ENCODE measurements at regions not wholly inside any gene's neighbourhood (a gene's known extent, or its start where the extent isn't known, plus 50 kb on each side); places are given as distances from the start of the nearest gene placed in this dataset.

DNA sequence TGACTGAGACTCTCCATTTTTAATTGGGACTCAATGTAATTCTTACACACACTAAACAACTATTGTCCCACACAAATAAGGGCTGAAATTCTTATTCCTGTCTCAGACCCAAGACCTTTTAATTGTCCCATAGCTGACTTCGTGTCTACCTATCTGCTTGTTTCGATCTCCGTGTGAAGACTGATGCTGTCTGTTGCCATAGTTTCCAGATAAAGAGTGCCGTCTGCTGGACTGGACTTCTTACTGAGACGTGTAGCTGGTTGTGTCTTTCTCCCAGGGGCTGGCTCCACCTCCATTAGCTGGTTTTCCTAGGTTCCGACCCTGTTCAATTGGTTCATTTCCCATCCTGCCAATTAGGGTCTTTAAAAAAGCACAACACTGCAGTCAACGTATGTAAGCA lies 235.3 kb upstream of the PLXNA2 start (continued):
- TF ChIP-seq, protein P1, sequence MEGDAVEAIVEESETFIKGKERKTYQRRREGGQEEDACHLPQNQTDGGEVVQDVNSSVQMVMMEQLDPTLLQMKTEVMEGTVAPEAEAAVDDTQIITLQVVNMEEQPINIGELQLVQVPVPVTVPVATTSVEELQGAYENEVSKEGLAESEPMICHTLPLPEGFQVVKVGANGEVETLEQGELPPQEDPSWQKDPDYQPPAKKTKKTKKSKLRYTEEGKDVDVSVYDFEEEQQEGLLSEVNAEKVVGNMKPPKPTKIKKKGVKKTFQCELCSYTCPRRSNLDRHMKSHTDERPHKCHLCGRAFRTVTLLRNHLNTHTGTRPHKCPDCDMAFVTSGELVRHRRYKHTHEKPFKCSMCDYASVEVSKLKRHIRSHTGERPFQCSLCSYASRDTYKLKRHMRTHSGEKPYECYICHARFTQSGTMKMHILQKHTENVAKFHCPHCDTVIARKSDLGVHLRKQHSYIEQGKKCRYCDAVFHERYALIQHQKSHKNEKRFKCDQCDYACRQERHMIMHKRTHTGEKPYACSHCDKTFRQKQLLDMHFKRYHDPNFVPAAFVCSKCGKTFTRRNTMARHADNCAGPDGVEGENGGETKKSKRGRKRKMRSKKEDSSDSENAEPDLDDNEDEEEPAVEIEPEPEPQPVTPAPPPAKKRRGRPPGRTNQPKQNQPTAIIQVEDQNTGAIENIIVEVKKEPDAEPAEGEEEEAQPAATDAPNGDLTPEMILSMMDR (conservative IDR thresholded peaks at IDR 0.05; ENCODE audit: low read depth in 2 of 2): no peak
- TF ChIP-seq, protein P2, sequence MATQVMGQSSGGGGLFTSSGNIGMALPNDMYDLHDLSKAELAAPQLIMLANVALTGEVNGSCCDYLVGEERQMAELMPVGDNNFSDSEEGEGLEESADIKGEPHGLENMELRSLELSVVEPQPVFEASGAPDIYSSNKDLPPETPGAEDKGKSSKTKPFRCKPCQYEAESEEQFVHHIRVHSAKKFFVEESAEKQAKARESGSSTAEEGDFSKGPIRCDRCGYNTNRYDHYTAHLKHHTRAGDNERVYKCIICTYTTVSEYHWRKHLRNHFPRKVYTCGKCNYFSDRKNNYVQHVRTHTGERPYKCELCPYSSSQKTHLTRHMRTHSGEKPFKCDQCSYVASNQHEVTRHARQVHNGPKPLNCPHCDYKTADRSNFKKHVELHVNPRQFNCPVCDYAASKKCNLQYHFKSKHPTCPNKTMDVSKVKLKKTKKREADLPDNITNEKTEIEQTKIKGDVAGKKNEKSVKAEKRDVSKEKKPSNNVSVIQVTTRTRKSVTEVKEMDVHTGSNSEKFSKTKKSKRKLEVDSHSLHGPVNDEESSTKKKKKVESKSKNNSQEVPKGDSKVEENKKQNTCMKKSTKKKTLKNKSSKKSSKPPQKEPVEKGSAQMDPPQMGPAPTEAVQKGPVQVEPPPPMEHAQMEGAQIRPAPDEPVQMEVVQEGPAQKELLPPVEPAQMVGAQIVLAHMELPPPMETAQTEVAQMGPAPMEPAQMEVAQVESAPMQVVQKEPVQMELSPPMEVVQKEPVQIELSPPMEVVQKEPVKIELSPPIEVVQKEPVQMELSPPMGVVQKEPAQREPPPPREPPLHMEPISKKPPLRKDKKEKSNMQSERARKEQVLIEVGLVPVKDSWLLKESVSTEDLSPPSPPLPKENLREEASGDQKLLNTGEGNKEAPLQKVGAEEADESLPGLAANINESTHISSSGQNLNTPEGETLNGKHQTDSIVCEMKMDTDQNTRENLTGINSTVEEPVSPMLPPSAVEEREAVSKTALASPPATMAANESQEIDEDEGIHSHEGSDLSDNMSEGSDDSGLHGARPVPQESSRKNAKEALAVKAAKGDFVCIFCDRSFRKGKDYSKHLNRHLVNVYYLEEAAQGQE (IDR thresholded peaks at IDR 0.05; ENCODE audit: unreplicated experiment): no peak

GRCh38 chr1:208485512-208485911 lies 241.3 kb upstream of the PLXNA2 start:
- TF ChIP-seq ETS1 (IDR thresholded peaks at IDR 0.05): no peak
- Mint-ChIP-seq H3K27ac (no peak overlapping the region), H3K9me3 (peaks cover 5% of the 10 kb centered on the region; the same call in 1 of the 3 replicates), H3K4me1 (no peaks in the 10 kb centered on the region), H3K27me3 (ENCODE audit: insufficient read depth, low read depth, poor library complexity) (peaks cover 3% of the 10 kb centered on the region), H3K36me3 (ENCODE audit: low read depth) (peaks cover 5% of the 10 kb centered on the region; the same call in 1 of the 3 replicates), H3K4me3 (no peak overlapping the region)
- ATAC-seq (no peak), DNase-seq (ENCODE audit: low spot score) (no peak)
- no peaks in the 10 kb centered on the region for H4K20me1 ChIP-seq (replicated peaks; ENCODE audit: insufficient read depth)
- no peak overlapping the region for H3K27ac ChIP-seq (ENCODE audit: low read depth)
- H3K27me3 ChIP-seq (ENCODE audit: insufficient read depth): no peaks in the 10 kb centered on the region
- no peak overlapping the region for H2AFZ ChIP-seq
- no peak overlapping the region for H3K4me2 ChIP-seq
- H3K36me3 ChIP-seq (ENCODE audit: insufficient read depth): no peaks in the 10 kb centered on the region
- no peak overlapping the region for H3K4me3 ChIP-seq
- H3K4me1 ChIP-seq (ENCODE audit: insufficient read depth): no peaks in the 10 kb centered on the region
- no peaks in the 10 kb centered on the region for H3K79me2 ChIP-seq (replicated peaks; ENCODE audit: insufficient read depth)
- H3K9me2 ChIP-seq (ENCODE audit: insufficient read depth): no peaks in the 10 kb centered on the region
- no peaks in the 10 kb centered on the region for H3F3A ChIP-seq (replicated peaks; ENCODE audit: low read depth)

DNA sequence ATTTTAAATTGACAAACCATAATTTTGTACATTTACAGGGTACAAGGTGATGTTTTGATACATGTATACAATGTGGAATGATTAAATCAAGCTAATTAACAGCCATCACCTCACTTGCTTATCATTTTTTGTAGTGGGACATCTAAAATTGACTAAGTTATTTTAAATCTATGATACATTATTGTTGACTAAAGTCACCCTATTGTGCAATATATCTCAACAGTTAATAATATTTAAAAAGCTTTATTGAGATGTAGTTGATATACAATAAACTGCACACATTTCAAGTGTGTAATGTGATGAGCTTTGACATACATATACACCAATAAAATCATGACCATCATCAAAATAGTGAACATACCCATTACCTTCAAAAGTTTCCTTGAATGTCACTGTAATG lies 242.5 kb upstream of the PLXNA2 start:
- Mint-ChIP-seq H3K4me1 (no peaks in the 10 kb centered on the region), H3K36me3 (ENCODE audit: low read depth) (peaks cover 5% of the 10 kb centered on the region; the same call in 1 of the 3 replicates), H3K27ac (no peak overlapping the region), H3K9me3 (peaks cover 5% of the 10 kb centered on the region; the same call in 1 of the 3 replicates), H3K27me3 (ENCODE audit: insufficient read depth, low read depth, poor library complexity) (peaks cover 3% of the 10 kb centered on the region), H3K4me3 (no peak overlapping the region)
- Histone ChIP-seq H3K27me3 (ENCODE audit: insufficient read depth) (no peaks in the 10 kb centered on the region), H3K36me3 (ENCODE audit: insufficient read depth) (no peaks in the 10 kb centered on the region), H3K4me2 (no peak overlapping the region), H3K27ac (ENCODE audit: low read depth) (no peak overlapping the region), H3F3A (replicated peaks; ENCODE audit: low read depth) (no peaks in the 10 kb centered on the region), H3K4me3 (no peak overlapping the region), H3K79me2 (replicated peaks; ENCODE audit: insufficient read depth) (no peaks in the 10 kb centered on the region), H2AFZ (no peak overlapping the region), H4K20me1 (replicated peaks; ENCODE audit: insufficient read depth) (no peaks in the 10 kb centered on the region), H3K4me1 (ENCODE audit: insufficient read depth) (no peaks in the 10 kb centered on the region), H3K9me2 (ENCODE audit: insufficient read depth) (no peaks in the 10 kb centered on the region)
- no peak for ATAC-seq
- DNase-seq (ENCODE audit: low spot score): no peak
- TF ChIP-seq POLR2AphosphoS5 (IDR thresholded peaks at IDR 0.05; ENCODE audit: low read depth) (no peak), ETS1 (IDR thresholded peaks at IDR 0.05) (no peak), JUNB (IDR thresholded peaks at IDR 0.05; ENCODE audit: unreplicated experiment) (no peak), EZH2phosphoT487 (IDR thresholded peaks at IDR 0.05; ENCODE audit: unreplicated experiment) (no peak)
- TF ChIP-seq, protein P2 (IDR thresholded peaks at IDR 0.05; ENCODE audit: unreplicated experiment): no peak

All from GM23338 (cell line).